ENCODE measurements at regions not wholly inside any gene's neighbourhood (a gene's known extent, or its start where the extent isn't known, plus 50 kb on each side); places are given as distances from the start of the nearest gene placed in this dataset.

- no peaks in the 10 kb centered on the region for H3K9me3 ChIP-seq (replicated peaks; ENCODE audit: control insufficient read depth, low read depth, low read length)
- no peaks in the 10 kb centered on the region for H3K27me3 ChIP-seq (ENCODE audit: control insufficient read depth, insufficient read depth, low read length)
- WGBS (ENCODE audit: insufficient coverage), result 40% methylated on average over 1 of the region's 4 CpGs
- no peaks in the 10 kb centered on the region for H3K36me3 ChIP-seq (ENCODE audit: control insufficient read depth, insufficient read depth, low read length)
- H3K4me3 ChIP-seq (ENCODE audit: low read length), result no peak overlapping the region
- no peak overlapping the region for H3K27ac ChIP-seq (ENCODE audit: low read length)
- H3K4me1 ChIP-seq (ENCODE audit: control insufficient read depth, insufficient read depth, low read length), result peaks cover 7% of the 10 kb centered on the region
- DNase-seq, result no peak
These were observed 615.0 kb downstream of the FGF9 start for GRCh38 chr13:22285867-22286266.

GRCh38 chr13:22286338-22286737 lies 615.5 kb downstream of the FGF9 start:
- Histone ChIP-seq H3K36me3 (ENCODE audit: control insufficient read depth, insufficient read depth, low read length) (no peaks in the 10 kb centered on the region), H3K4me3 (ENCODE audit: low read length) (no peak overlapping the region), H3K4me1 (ENCODE audit: control insufficient read depth, insufficient read depth, low read length) (peaks cover 7% of the 10 kb centered on the region), H3K27ac (ENCODE audit: low read length) (no peak overlapping the region), H3K9me3 (replicated peaks; ENCODE audit: control insufficient read depth, low read depth, low read length) (no peaks in the 10 kb centered on the region), H3K27me3 (ENCODE audit: control insufficient read depth, insufficient read depth, low read length) (no peaks in the 10 kb centered on the region)
- 10% methylated on average over 2 of the region's 4 CpGs for WGBS (ENCODE audit: insufficient coverage)
- peak; percentile 79 for DNase-seq

GRCh38 chr13:22287343-22287920 lies 616.6 kb downstream of the FGF9 start:
- WGBS (ENCODE audit: insufficient coverage), result 69% methylated on average over 2 of the region's 6 CpGs
- DNase-seq, result peak; percentile 86

DNA sequence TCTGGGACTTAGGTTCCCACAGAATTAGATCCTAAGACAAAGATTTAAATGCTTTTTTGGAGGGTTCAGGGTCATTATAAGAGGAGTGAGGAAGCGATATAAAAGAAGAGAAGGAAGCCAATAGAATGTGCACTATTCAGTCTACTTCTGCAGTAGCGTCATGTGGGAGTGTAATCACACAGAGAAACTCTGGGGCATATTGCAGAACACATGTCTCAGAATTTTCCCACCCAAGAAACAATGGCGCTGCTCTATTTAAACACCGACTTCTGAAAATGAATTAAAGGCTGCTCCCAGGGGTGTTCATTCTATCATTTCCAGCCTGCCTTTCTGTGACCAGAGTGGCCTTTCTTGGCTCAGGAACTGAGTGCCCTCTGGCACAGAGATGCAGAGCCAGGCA lies 617.6 kb downstream of the FGF9 start:
- peaks cover 7% of the 10 kb centered on the region for H3K4me1 ChIP-seq (ENCODE audit: control insufficient read depth, insufficient read depth, low read length)
- H3K4me3 ChIP-seq (ENCODE audit: low read length), result no peak overlapping the region
- H3K9me3 ChIP-seq (replicated peaks; ENCODE audit: control insufficient read depth, low read depth, low read length), result no peaks in the 10 kb centered on the region
- WGBS (ENCODE audit: insufficient coverage), result 88% methylated on average over 2 of the region's 4 CpGs
- no peak overlapping the region for H3K27ac ChIP-seq (ENCODE audit: low read length)
- no peak for DNase-seq
- no peaks in the 10 kb centered on the region for H3K36me3 ChIP-seq (ENCODE audit: control insufficient read depth, insufficient read depth, low read length)
- H3K27me3 ChIP-seq (ENCODE audit: control insufficient read depth, insufficient read depth, low read length), result no peaks in the 10 kb centered on the region

More at GRCh38 chr13:22287343-22287920, 616.6 kb downstream of the FGF9 start:
- H3K4me3 ChIP-seq (ENCODE audit: low read length), result no peak overlapping the region
- H3K27me3 ChIP-seq (ENCODE audit: control insufficient read depth, insufficient read depth, low read length), result no peaks in the 10 kb centered on the region
- H3K9me3 ChIP-seq (replicated peaks; ENCODE audit: control insufficient read depth, low read depth, low read length), result no peaks in the 10 kb centered on the region
- peak overlapping the region; percentile 75 for H3K27ac ChIP-seq (ENCODE audit: low read length)
- H3K36me3 ChIP-seq (ENCODE audit: control insufficient read depth, insufficient read depth, low read length), result no peaks in the 10 kb centered on the region
- peaks cover 7% of the 10 kb centered on the region for H3K4me1 ChIP-seq (ENCODE audit: control insufficient read depth, insufficient read depth, low read length)

DNA sequence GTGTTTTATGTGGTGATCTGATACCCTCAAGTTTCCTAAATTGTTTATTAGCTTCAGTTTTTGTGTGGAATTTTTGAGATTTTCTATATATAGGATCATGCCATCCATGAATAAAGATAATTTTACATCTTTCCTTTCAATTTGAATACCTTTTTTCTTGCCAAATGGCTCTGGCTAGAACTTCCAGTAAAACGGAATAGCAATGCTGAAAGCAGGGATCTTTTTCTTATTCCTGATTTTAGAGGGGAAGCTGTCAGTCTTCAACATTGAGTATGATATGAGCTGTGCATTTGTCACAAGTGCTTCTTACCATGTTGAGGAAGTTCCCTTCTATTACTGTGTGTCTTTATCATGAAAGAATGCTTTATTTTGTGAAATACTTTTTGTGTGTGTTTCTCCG lies 618.8 kb downstream of the FGF9 start:
- Histone ChIP-seq H3K27ac (ENCODE audit: low read length) (no peak overlapping the region), H3K36me3 (ENCODE audit: control insufficient read depth, insufficient read depth, low read length) (no peaks in the 10 kb centered on the region), H3K27me3 (ENCODE audit: control insufficient read depth, insufficient read depth, low read length) (no peaks in the 10 kb centered on the region), H3K4me3 (ENCODE audit: low read length) (no peak overlapping the region), H3K4me1 (ENCODE audit: control insufficient read depth, insufficient read depth, low read length) (peaks cover 7% of the 10 kb centered on the region), H3K9me3 (replicated peaks; ENCODE audit: control insufficient read depth, low read depth, low read length) (no peaks in the 10 kb centered on the region)
- peak; percentile 25 for DNase-seq
- no CpG with 5 or more reads among the region's 2 CpGs for WGBS (ENCODE audit: insufficient coverage)

GRCh38 chr13:22298530-22298929 lies 627.7 kb downstream of the FGF9 start:
- peaks cover 14% of the 10 kb centered on the region for H3K9me3 ChIP-seq (replicated peaks; ENCODE audit: control insufficient read depth, low read depth, low read length)
- DNase-seq, result no peak
- no peaks in the 10 kb centered on the region for H3K4me1 ChIP-seq (ENCODE audit: control insufficient read depth, insufficient read depth, low read length)
- H3K27me3 ChIP-seq (ENCODE audit: control insufficient read depth, insufficient read depth, low read length), result no peaks in the 10 kb centered on the region
- H3K36me3 ChIP-seq (ENCODE audit: control insufficient read depth, insufficient read depth, low read length), result no peaks in the 10 kb centered on the region
- H3K4me3 ChIP-seq (ENCODE audit: low read length), result no peak overlapping the region
- no peak overlapping the region for H3K27ac ChIP-seq (ENCODE audit: low read length)
- no CpG with 5 or more reads among the region's 3 CpGs for whole genome bisulfite sequencing (ENCODE audit: insufficient coverage)

DNA sequence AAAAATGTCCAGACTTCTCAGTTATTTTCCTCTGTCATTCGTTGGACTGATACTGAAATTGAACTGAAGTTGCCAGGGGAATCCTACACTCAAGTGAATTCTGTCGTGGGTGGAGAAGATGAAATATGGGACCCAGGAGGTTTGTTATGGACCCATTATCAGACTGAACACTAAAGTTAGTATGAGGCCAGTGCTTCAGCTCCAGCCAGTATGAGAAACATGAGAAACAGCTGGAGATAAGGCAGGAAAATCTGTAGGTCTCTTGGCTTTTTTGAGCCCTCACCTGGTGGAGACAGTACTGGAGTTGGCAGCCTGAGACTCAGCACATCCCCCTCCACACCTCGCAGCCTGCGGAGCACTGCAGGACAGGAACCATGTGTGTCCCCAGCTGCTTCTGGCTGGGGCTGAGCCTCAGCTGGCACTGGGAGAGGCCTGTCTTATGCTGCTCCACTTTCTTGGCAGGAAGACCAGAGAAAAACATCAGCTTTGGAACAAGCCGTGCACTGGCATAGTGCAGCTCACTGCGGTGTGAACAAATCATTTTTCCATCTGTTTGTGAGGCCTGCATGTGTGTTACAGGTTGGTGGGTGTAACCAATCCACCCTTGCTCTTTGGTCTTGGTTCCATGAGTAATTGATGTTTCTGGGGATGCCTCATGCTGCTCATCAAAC lies 641.0 kb downstream of the FGF9 start:
- peak; percentile 92 for DNase-seq
- peaks cover 3% of the 10 kb centered on the region for H3K9me3 ChIP-seq (replicated peaks; ENCODE audit: control insufficient read depth, low read depth, low read length)
- H3K27ac ChIP-seq (ENCODE audit: low read length), result peak overlapping the region; percentile 29
- no peaks in the 10 kb centered on the region for H3K36me3 ChIP-seq (ENCODE audit: control insufficient read depth, insufficient read depth, low read length)
- H3K4me3 ChIP-seq (ENCODE audit: low read length), result no peak overlapping the region
- 27% methylated on average over 6 of the region's 6 CpGs for WGBS (ENCODE audit: insufficient coverage)
- H3K4me1 ChIP-seq (ENCODE audit: control insufficient read depth, insufficient read depth, low read length), result peaks cover 7% of the 10 kb centered on the region
- no peaks in the 10 kb centered on the region for H3K27me3 ChIP-seq (ENCODE audit: control insufficient read depth, insufficient read depth, low read length)

GRCh38 chr13:22312405-22312803 lies 641.5 kb downstream of the FGF9 start:
- Histone ChIP-seq H3K36me3 (ENCODE audit: control insufficient read depth, insufficient read depth, low read length) (no peaks in the 10 kb centered on the region), H3K4me1 (ENCODE audit: control insufficient read depth, insufficient read depth, low read length) (peaks cover 7% of the 10 kb centered on the region), H3K9me3 (replicated peaks; ENCODE audit: control insufficient read depth, low read depth, low read length) (peaks cover 3% of the 10 kb centered on the region), H3K27me3 (ENCODE audit: control insufficient read depth, insufficient read depth, low read length) (no peaks in the 10 kb centered on the region), H3K4me3 (ENCODE audit: low read length) (no peak overlapping the region), H3K27ac (ENCODE audit: low read length) (peak overlapping the region; percentile 7)
- WGBS (ENCODE audit: insufficient coverage), result 55% methylated on average over 2 of the region's 2 CpGs
- no peak for DNase-seq

DNA sequence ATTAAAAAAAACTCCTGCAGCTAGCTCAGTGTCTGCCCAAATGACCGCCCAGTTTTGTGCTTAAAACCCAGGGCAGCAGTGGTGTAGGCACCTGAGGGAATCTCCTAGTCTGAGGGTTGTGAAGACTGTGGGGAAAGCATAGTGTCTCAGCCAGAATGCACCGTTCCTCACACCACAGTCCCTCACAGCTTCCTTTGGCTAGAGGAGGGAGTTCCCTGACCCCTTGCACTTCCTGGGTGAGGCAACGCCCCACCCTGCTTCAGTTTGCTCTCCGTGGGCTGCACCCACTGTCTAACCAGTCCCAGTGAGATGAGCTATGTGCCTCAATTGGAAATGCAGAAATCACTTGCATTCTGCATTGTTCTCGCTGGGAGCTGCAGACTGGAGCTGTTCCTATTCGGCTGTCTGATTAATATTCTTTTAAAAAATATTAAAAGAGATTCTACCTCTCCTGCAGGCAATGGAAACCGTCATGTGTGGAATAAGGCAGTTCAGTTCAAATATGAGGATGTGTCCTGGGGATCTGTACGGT lies 645.7 kb downstream of the FGF9 start:
- no peak overlapping the region for H3K4me3 ChIP-seq (ENCODE audit: low read length)
- H3K27me3 ChIP-seq (ENCODE audit: control insufficient read depth, insufficient read depth, low read length), result no peaks in the 10 kb centered on the region
- H3K36me3 ChIP-seq (ENCODE audit: control insufficient read depth, insufficient read depth, low read length), result no peaks in the 10 kb centered on the region
- no peak for DNase-seq
- H3K27ac ChIP-seq (ENCODE audit: low read length), result no peak overlapping the region
- WGBS (ENCODE audit: insufficient coverage), result 86% methylated on average over 5 of the region's 8 CpGs
- peaks cover 3% of the 10 kb centered on the region for H3K9me3 ChIP-seq (replicated peaks; ENCODE audit: control insufficient read depth, low read depth, low read length)
- peaks cover 4% of the 10 kb centered on the region for H3K4me1 ChIP-seq (ENCODE audit: control insufficient read depth, insufficient read depth, low read length)

- Histone ChIP-seq H3K36me3 (ENCODE audit: control insufficient read depth, insufficient read depth, low read length) (no peaks in the 10 kb centered on the region), H3K27ac (ENCODE audit: low read length) (no peak overlapping the region), H3K4me3 (ENCODE audit: low read length) (no peak overlapping the region), H3K9me3 (replicated peaks; ENCODE audit: control insufficient read depth, low read depth, low read length) (peaks cover under 1% of the 10 kb centered on the region), H3K4me1 (ENCODE audit: control insufficient read depth, insufficient read depth, low read length) (no peaks in the 10 kb centered on the region), H3K27me3 (ENCODE audit: control insufficient read depth, insufficient read depth, low read length) (no peaks in the 10 kb centered on the region)
- peak; percentile 59 for DNase-seq
- WGBS (ENCODE audit: insufficient coverage), result 53% methylated on average over 3 of the region's 3 CpGs
These were observed 650.1 kb downstream of the FGF9 start for GRCh38 chr13:22320991-22321390.

All from muscle of leg (tissue), 3 donors.